ENCODE measurements at regions not wholly inside any gene's neighbourhood (a gene's known extent, or its start where the extent isn't known, plus 50 kb on each side); places are given as distances from the start of the nearest gene placed in this dataset.

GRCh38 chr2:65831509-65831908, 399.1 kb upstream of the SPRED2 start:
- intact Hi-C loops (cut with DNase I; ENCODE audit: low total_unique reads): no loop called here
- no peak for DNase-seq
- no peaks in the 10 kb centered on the region for H3K36me3 ChIP-seq

GRCh38 chr2:65826567-65826966, 394.2 kb upstream of the SPRED2 start:
- intact Hi-C loops (cut with DNase I; ENCODE audit: low total_unique reads): no loop called here
- H3K27me3 ChIP-seq: no peaks in the 10 kb centered on the region
- DNase-seq: no peak
- no peaks in the 10 kb centered on the region for H3K36me3 ChIP-seq
- H3K27ac ChIP-seq: no peak overlapping the region
- TF ChIP-seq CTCF (IDR thresholded peaks at IDR 0.05) (no peak), POLR2A (IDR thresholded peaks at IDR 0.05) (no peak)
- H3K4me1 ChIP-seq: no peaks in the 10 kb centered on the region
- H3K9me3 ChIP-seq: no peaks in the 10 kb centered on the region
- H3K4me3 ChIP-seq: no peak overlapping the region

More at GRCh38 chr2:65831509-65831908, 399.1 kb upstream of the SPRED2 start:
- no peak overlapping the region for H3K4me3 ChIP-seq
- TF ChIP-seq CTCF (IDR thresholded peaks at IDR 0.05) (no peak), POLR2A (IDR thresholded peaks at IDR 0.05) (no peak)
- H3K27ac ChIP-seq: no peak overlapping the region
- no peaks in the 10 kb centered on the region for H3K27me3 ChIP-seq
- no peaks in the 10 kb centered on the region for H3K4me1 ChIP-seq
- no peaks in the 10 kb centered on the region for H3K9me3 ChIP-seq

- intact Hi-C loops (cut with DNase I; ENCODE audit: low total_unique reads): no loop called here
- DNase-seq: no peak
Measured at GRCh38 chr2:65823511-65823910, 391.1 kb upstream of the SPRED2 start.

GRCh38 chr2:65820454-65820853, 388.1 kb upstream of the SPRED2 start:
- Histone ChIP-seq H3K27me3 (no peaks in the 10 kb centered on the region), H3K36me3 (no peaks in the 10 kb centered on the region), H3K4me1 (no peaks in the 10 kb centered on the region), H3K27ac (no peak overlapping the region), H3K9me3 (no peaks in the 10 kb centered on the region), H3K4me3 (no peak overlapping the region)
- DNase-seq: no peak
- TF ChIP-seq CTCF (IDR thresholded peaks at IDR 0.05): no peak
- TF ChIP-seq POLR2A (IDR thresholded peaks at IDR 0.05): no peak
- intact Hi-C loops (cut with DNase I; ENCODE audit: low total_unique reads): no loop called here

More at GRCh38 chr2:65823511-65823910, 391.1 kb upstream of the SPRED2 start:
- H3K4me1 ChIP-seq: no peaks in the 10 kb centered on the region
- H3K9me3 ChIP-seq: no peaks in the 10 kb centered on the region
- H3K36me3 ChIP-seq: no peaks in the 10 kb centered on the region
- H3K4me3 ChIP-seq: no peak overlapping the region
- H3K27ac ChIP-seq: no peak overlapping the region
- no peak for TF ChIP-seq CTCF (IDR thresholded peaks at IDR 0.05)
- TF ChIP-seq POLR2A (IDR thresholded peaks at IDR 0.05): no peak
- H3K27me3 ChIP-seq: no peaks in the 10 kb centered on the region

- intact Hi-C loops (cut with DNase I; ENCODE audit: low total_unique reads): no loop called here
- H3K27me3 ChIP-seq: no peaks in the 10 kb centered on the region
- TF ChIP-seq CTCF (IDR thresholded peaks at IDR 0.05) (no peak), POLR2A (IDR thresholded peaks at IDR 0.05) (no peak)
Measured at GRCh38 chr2:65819963-65820362, 387.6 kb upstream of the SPRED2 start.

More at GRCh38 chr2:65819963-65820362, 387.6 kb upstream of the SPRED2 start:
- DNase-seq: no peak
- Histone ChIP-seq H3K9me3 (no peaks in the 10 kb centered on the region), H3K4me3 (no peak overlapping the region), H3K27ac (no peak overlapping the region), H3K36me3 (no peaks in the 10 kb centered on the region), H3K4me1 (no peaks in the 10 kb centered on the region)
